ENCODE measurements at regions not wholly inside any gene's neighbourhood (a gene's known extent, or its start where the extent isn't known, plus 50 kb on each side); places are given as distances from the start of the nearest gene placed in this dataset.

- TF ChIP-seq EZH2phosphoT487 (IDR thresholded peaks at IDR 0.05; ENCODE audit: borderline replicate concordance, low read length) (no peak), EZH2 (IDR thresholded peaks at IDR 0.05; ENCODE audit: low read length, unreplicated experiment) (no peak), CTCF (conservative IDR thresholded peaks at IDR 0.05; ENCODE audit: low read depth, low read length) (no peak)
- ChIA-PET CTCF (no interaction called here), POLR2A (ENCODE audit: unreplicated experiment) (no interaction called here)
- Histone ChIP-seq H3K36me3 (ENCODE audit: low read depth, low read length) (no peaks in the 10 kb centered on the region), H3K9ac (ENCODE audit: low read length) (no peak overlapping the region), H3K4me2 (ENCODE audit: low read length) (no peak overlapping the region), H3K27ac (ENCODE audit: low read length) (no peak overlapping the region), H3K79me2 (ENCODE audit: low read length) (no peaks in the 10 kb centered on the region), H3K27me3 (ENCODE audit: low read length) (no peaks in the 10 kb centered on the region), H3F3A (ENCODE audit: low read length, unreplicated experiment) (no peaks in the 10 kb centered on the region), H3K9me2 (replicated peaks; ENCODE audit: low read length) (no peaks in the 10 kb centered on the region), H2AFZ (ENCODE audit: low read length) (no peak overlapping the region), H3K4me1 (ENCODE audit: insufficient read depth, low read length) (peaks cover 8% of the 10 kb centered on the region; the same call in 1 of the 2 replicates), H3K4me3 (ENCODE audit: low read length) (no peak overlapping the region), H4K20me1 (ENCODE audit: low read length) (no peaks in the 10 kb centered on the region), H3K9me3 (ENCODE audit: low read length) (no peaks in the 10 kb centered on the region)
- no peak for ATAC-seq
- intact Hi-C loops (cut with micrococcal nuclease): no loop called here
- no TSS peak for BruUV-seq (replicated peaks)
- DNase-seq: no peak
These were observed 178.2 kb upstream of the ZEB2 start for GRCh38 chr2:144698156-144698555.

DNA sequence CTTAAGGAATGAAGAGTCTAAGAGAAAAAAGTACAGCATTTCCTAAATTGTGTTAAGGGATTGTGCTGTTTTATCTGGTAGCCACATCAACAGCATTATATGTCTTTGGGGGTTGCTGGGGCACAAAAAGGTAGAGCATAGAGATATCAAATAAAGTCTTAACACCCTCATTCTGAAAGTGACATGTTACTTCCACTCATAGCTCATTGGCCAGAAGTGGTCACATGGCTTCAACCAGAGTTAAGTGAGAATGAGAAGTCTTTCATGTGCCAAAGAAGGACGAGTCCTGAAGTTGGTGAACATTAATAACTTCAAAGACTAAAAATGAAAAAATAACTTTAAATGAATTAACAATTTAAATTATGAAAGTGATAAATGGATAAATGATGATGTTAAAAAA lies 175.7 kb upstream of the ZEB2 start:
- Histone ChIP-seq H3K9me3 (ENCODE audit: low read length) (no peaks in the 10 kb centered on the region), H3K9ac (ENCODE audit: low read length) (no peak overlapping the region), H3K36me3 (ENCODE audit: low read depth, low read length) (no peaks in the 10 kb centered on the region), H3K27me3 (ENCODE audit: low read length) (no peaks in the 10 kb centered on the region), H4K20me1 (ENCODE audit: low read length) (no peaks in the 10 kb centered on the region), H3K4me2 (ENCODE audit: low read length) (no peak overlapping the region), H2AFZ (ENCODE audit: low read length) (no peak overlapping the region), H3K9me2 (replicated peaks; ENCODE audit: low read length) (no peaks in the 10 kb centered on the region), H3K27ac (ENCODE audit: low read length) (no peak overlapping the region), H3K4me3 (ENCODE audit: low read length) (no peak overlapping the region), H3K4me1 (ENCODE audit: insufficient read depth, low read length) (peaks cover 8% of the 10 kb centered on the region; the same call in 1 of the 2 replicates), H3K79me2 (ENCODE audit: low read length) (no peaks in the 10 kb centered on the region), H3F3A (ENCODE audit: low read length, unreplicated experiment) (no peaks in the 10 kb centered on the region)
- ChIA-PET POLR2A (ENCODE audit: unreplicated experiment) (no interaction called here), CTCF (no interaction called here)
- DNase-seq (no peak), ATAC-seq (no peak)
- BruUV-seq (replicated peaks): no TSS peak
- intact Hi-C loops (cut with micrococcal nuclease): no loop called here
- TF ChIP-seq CTCF (conservative IDR thresholded peaks at IDR 0.05; ENCODE audit: low read depth, low read length): no peak
- no peak for TF ChIP-seq EZH2phosphoT487 (IDR thresholded peaks at IDR 0.05; ENCODE audit: borderline replicate concordance, low read length)
- no peak for TF ChIP-seq EZH2 (IDR thresholded peaks at IDR 0.05; ENCODE audit: low read length, unreplicated experiment)

- CTCF ChIA-PET: no interaction called here
- no peak overlapping the region for H3K9ac ChIP-seq (ENCODE audit: low read length)
- no peaks in the 10 kb centered on the region for H3K36me3 ChIP-seq (ENCODE audit: low read depth, low read length)
- H3K4me1 ChIP-seq (ENCODE audit: insufficient read depth, low read length): peaks cover 8% of the 10 kb centered on the region; the same call in 1 of the 2 replicates
- H2AFZ ChIP-seq (ENCODE audit: low read length): no peak overlapping the region
- peak; percentile 77 for ATAC-seq
- H3K27me3 ChIP-seq (ENCODE audit: low read length): no peaks in the 10 kb centered on the region
- H3K9me3 ChIP-seq (ENCODE audit: low read length): no peaks in the 10 kb centered on the region
- no peaks in the 10 kb centered on the region for H4K20me1 ChIP-seq (ENCODE audit: low read length)
- H3K27ac ChIP-seq (ENCODE audit: low read length): no peak overlapping the region
- intact Hi-C loops (cut with micrococcal nuclease): no loop called here
- no peak overlapping the region for H3K4me2 ChIP-seq (ENCODE audit: low read length)
- peak; percentile 60 for DNase-seq
- POLR2A ChIA-PET (ENCODE audit: unreplicated experiment): no interaction called here
- H3K4me3 ChIP-seq (ENCODE audit: low read length): no peak overlapping the region
- no peaks in the 10 kb centered on the region for H3K9me2 ChIP-seq (replicated peaks; ENCODE audit: low read length)
- no peaks in the 10 kb centered on the region for H3F3A ChIP-seq (ENCODE audit: low read length, unreplicated experiment)
- BruUV-seq (replicated peaks): no TSS peak
- H3K79me2 ChIP-seq (ENCODE audit: low read length): no peaks in the 10 kb centered on the region
- TF ChIP-seq EZH2phosphoT487 (IDR thresholded peaks at IDR 0.05; ENCODE audit: borderline replicate concordance, low read length) (no peak), CTCF (conservative IDR thresholded peaks at IDR 0.05; ENCODE audit: low read depth, low read length) (no peak), EZH2 (IDR thresholded peaks at IDR 0.05; ENCODE audit: low read length, unreplicated experiment) (no peak)
These were observed 174.5 kb upstream of the ZEB2 start for GRCh38 chr2:144694456-144694855.

Measured in PC-3 (cell line).